Cardiac fibroblast (primary cell): ENCODE measurements at regions not wholly inside any gene's neighbourhood (a gene's known extent, or its start where the extent isn't known, plus 50 kb on each side); places are given as distances from the start of the nearest gene placed in this dataset.
A peak's percentile ranks its signal among the peaks of the same experiment; 100 is the strongest.

ENCODE experiments used
- DNase-seq, 2 donors: peaks; one replicate each; pipeline versions ENCODE4 v3.0.0 to v3.0.0-alpha.2; 2010; ENCODE audit warnings: low read depth in 2 of 2
- H3K4me3 ChIP-seq, 2 donors: replicated peaks in 1 of 2; 1 replicate in 1 of 2; 2 replicates in 1 of 2; pipeline ENCODE4 v1.5.1; 2011; ENCODE audit warnings: low read depth in 2 of 2, low read length in 2 of 2, mild to moderate bottlenecking in 2 of 2, moderate library complexity in 1 of 2
- CTCF ChIP-seq: IDR thresholded peaks from one replicate; pipeline ENCODE4 v1.5.1; 2011; ENCODE audit warnings: low read depth, mild to moderate bottlenecking, low read length, inconsistent platforms

- DNase-seq: peak in 1 of 2 donors; percentile 85
- TF ChIP-seq CTCF: no peak
- no peak overlapping the region for H3K4me3 ChIP-seq
These were observed 171.8 kb upstream of the BMP2 start for GRCh38 chr20:6595704-6596103.

- DNase-seq: peak; percentile 74 to 79
- no peak for TF ChIP-seq CTCF
- H3K4me3 ChIP-seq: no peak overlapping the region
These were observed 176.4 kb upstream of the BMP2 start for GRCh38 chr20:6590891-6591637.

- DNase-seq: peak; percentile 50 to 56
- no peak for TF ChIP-seq CTCF
These were observed 179.2 kb upstream of the BMP2 start for GRCh38 chr20:6588296-6588695.

GRCh38 chr20:6583134-6583738 lies 184.2 kb upstream of the BMP2 start:
- no peak overlapping the region for H3K4me3 ChIP-seq
- DNase-seq: peak; percentile 77 to 78
- peak; percentile 84 for TF ChIP-seq CTCF

More at GRCh38 chr20:6588296-6588695, 179.2 kb upstream of the BMP2 start:
- no peak overlapping the region for H3K4me3 ChIP-seq

- TF ChIP-seq CTCF: no peak
- H3K4me3 ChIP-seq: no peak overlapping the region
- no peak for DNase-seq
These were observed 185.0 kb upstream of the BMP2 start for GRCh38 chr20:6582449-6582848.

GRCh38 chr20:6580486-6580885 lies 187.0 kb upstream of the BMP2 start:
- H3K4me3 ChIP-seq: no peak overlapping the region
- DNase-seq: no peak
- TF ChIP-seq CTCF: no peak
